ENCODE measurements at regions not wholly inside any gene's neighbourhood (a gene's known extent, or its start where the extent isn't known, plus 50 kb on each side); places are given as distances from the start of the nearest gene placed in this dataset.

- DNase-seq = peak; percentile 37
Observed at GRCh38 chr2:220891405-220891804, 680.7 kb downstream of the EPHA4 start.

GRCh38 chr2:220892018-220892634, 680.0 kb downstream of the EPHA4 start:
- DNase-seq = no peak

- no peak for DNase-seq
Observed at GRCh38 chr2:220893411-220893810, 678.7 kb downstream of the EPHA4 start.

- no peak for DNase-seq
Observed at GRCh38 chr2:220894069-220894468, 678.0 kb downstream of the EPHA4 start.

- DNase-seq = no peak
Observed at GRCh38 chr2:220899492-220899891, 672.6 kb downstream of the EPHA4 start.

GRCh38 chr2:220904015-220904414, 668.1 kb downstream of the EPHA4 start:
- no peak for DNase-seq

- DNase-seq = no peak
Observed at GRCh38 chr2:220913384-220913783, 658.7 kb downstream of the EPHA4 start.

GRCh38 chr2:220915092-220915623, 656.9 kb downstream of the EPHA4 start:
- DNase-seq = peak; percentile 42

GRCh38 chr2:220916931-220917330, 655.2 kb downstream of the EPHA4 start:
- DNase-seq = no peak

- DNase-seq = no peak
Observed at GRCh38 chr2:220930271-220931076, 641.6 kb downstream of the EPHA4 start.

GRCh38 chr2:220931491-220931890, 640.6 kb downstream of the EPHA4 start:
- no peak for DNase-seq

- no peak for DNase-seq
Observed at GRCh38 chr2:220932041-220932440, 640.1 kb downstream of the EPHA4 start.

GRCh38 chr2:220935789-220936321, 636.2 kb downstream of the EPHA4 start:
- no peak for DNase-seq

- DNase-seq = no peak
Observed at GRCh38 chr2:220936641-220937197, 635.4 kb downstream of the EPHA4 start.

GRCh38 chr2:220937245-220937644, 634.9 kb downstream of the EPHA4 start:
- DNase-seq = no peak

GRCh38 chr2:220940646-220941045, 631.5 kb downstream of the EPHA4 start:
- peak; percentile 23 for DNase-seq

- no peak for DNase-seq
Observed at GRCh38 chr2:220941683-220942082, 630.4 kb downstream of the EPHA4 start.

GRCh38 chr2:220946552-220946951, 625.6 kb downstream of the EPHA4 start:
- no peak for DNase-seq

- DNase-seq = no peak
Observed at GRCh38 chr2:220948579-220948978, 623.5 kb downstream of the EPHA4 start.

GRCh38 chr2:220949466-220949865, 622.6 kb downstream of the EPHA4 start:
- DNase-seq = peak; percentile 85

- DNase-seq = no peak
Observed at GRCh38 chr2:220955776-220956175, 616.3 kb downstream of the EPHA4 start.

- DNase-seq = peak; percentile 19
Observed at GRCh38 chr2:220956429-220956828, 615.7 kb downstream of the EPHA4 start.

- peak; percentile 82 for DNase-seq
Observed at GRCh38 chr2:220959391-220959802, 612.7 kb downstream of the EPHA4 start.
